GM12864 (cell line): ENCODE measurements at regions not wholly inside any gene's neighbourhood (a gene's known extent, or its start where the extent isn't known, plus 50 kb on each side); places are given as distances from the start of the nearest gene placed in this dataset.
"Not testable (repeated sequence)": the region's sequence is repeated elsewhere in the genome, so short reads cannot be mapped to it uniquely, and the experiment has no call there.

Experiments
- DNase-seq: peaks from one replicate; pipeline ENCODE4 v3.0.0-alpha.2; 2011; ENCODE audit warnings: low read depth
- H3K4me3 ChIP-seq: 2 replicates; pipeline ENCODE4 v1.5.1; 2011; ENCODE audit warnings: mild to moderate bottlenecking, low read depth, low read length, control low read depth
- TF ChIP-seq, protein P1 (sequence below): IDR thresholded peaks from 2 replicates; pipeline ENCODE4 v1.5.1; 2011; ENCODE audit warnings: low read depth, mild to moderate bottlenecking, moderate library complexity, low read length, control low read depth, inconsistent platforms; ENCODE audit errors: missing control alignments

DNA sequence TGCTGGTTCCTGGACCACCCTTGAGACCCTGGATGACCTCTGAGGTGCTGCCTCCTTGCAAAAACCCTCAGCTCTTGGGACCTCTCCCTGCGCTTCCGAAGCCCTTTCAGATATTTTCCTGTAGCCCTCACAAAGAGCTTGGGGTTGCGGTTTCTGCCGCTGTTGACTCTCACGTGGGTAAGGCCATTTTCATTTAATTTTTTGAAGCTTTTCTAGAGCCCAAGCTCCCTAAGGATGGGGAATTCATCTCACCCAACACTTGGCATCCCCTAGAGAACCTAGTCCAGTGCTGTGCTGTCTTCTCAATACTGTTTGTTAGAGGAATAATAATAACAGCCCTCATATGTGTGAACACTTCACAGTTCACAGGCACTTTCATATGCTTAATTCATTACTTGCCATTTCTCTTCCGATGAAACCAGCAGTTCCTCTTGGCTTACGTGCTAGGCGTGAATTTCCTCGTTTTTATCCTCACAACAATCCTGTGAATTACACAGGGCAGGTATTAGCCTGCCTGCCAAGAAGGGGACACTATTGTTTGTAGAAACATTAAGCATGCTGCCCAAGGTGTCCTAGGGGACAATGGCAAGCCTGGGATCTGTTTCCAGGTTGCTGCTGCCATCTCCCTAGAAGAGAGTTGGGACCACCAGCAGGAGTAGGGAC lies 71.6 kb upstream of the CTBP2 start:
- H3K4me3 ChIP-seq: no peak overlapping the region
- no peak for DNase-seq
- TF ChIP-seq, protein P1, sequence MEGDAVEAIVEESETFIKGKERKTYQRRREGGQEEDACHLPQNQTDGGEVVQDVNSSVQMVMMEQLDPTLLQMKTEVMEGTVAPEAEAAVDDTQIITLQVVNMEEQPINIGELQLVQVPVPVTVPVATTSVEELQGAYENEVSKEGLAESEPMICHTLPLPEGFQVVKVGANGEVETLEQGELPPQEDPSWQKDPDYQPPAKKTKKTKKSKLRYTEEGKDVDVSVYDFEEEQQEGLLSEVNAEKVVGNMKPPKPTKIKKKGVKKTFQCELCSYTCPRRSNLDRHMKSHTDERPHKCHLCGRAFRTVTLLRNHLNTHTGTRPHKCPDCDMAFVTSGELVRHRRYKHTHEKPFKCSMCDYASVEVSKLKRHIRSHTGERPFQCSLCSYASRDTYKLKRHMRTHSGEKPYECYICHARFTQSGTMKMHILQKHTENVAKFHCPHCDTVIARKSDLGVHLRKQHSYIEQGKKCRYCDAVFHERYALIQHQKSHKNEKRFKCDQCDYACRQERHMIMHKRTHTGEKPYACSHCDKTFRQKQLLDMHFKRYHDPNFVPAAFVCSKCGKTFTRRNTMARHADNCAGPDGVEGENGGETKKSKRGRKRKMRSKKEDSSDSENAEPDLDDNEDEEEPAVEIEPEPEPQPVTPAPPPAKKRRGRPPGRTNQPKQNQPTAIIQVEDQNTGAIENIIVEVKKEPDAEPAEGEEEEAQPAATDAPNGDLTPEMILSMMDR: no peak

DNA sequence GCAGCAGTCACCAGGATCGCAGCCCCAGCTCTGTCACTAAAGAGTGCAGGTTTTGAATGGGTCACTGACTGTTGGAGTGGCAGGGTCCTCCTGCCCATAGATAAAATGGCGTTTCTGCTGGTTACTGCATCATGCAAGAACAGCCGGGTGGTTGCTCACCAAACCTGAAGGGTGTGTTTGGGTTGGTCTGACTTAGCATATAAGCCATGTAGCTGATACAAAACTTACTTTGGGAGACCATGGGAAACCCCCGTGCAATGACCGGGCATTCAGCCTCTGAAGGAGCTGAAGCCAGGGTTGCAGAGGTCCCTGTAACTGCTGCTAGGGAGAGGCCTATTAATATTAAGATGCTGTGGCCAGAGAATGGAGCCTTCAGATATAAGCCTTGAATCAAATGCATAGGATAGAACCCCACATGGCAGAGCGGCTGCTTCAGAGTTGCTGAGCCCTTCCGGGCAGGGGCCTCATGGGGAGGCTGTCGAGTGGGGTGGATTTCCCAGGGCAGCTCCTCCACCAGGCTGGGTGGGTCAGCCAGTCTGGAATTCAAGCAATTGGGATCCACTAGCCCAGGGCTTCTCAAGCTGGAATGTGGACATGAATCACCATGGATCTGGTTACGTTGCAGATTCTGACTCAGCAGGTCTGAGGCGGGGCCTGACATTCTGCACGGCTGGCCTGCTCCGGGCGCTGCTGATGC lies 70.9 kb upstream of the CTBP2 start:
- DNase-seq: no peak

DNA sequence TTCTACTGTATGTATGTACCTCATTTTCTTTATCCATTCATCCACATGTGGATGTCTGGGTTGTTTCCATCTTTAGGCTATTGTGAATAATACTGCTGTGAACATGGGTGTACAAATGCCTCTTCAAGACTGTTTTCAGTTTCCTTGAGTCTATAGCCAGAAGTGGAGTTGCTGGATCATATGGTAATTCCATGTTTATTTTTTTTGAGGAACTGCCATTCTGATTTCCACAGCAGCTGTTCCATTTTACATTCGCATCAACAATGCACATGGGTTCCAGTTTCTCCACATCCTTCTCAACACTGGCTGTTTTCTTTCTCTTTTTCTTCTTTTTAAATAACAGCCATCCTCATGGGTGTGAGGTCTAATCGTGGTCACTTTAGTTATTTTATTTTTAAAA lies 69.9 kb upstream of the CTBP2 start:
- no peak for DNase-seq
- H3K4me3 ChIP-seq: no peak overlapping the region
- TF ChIP-seq, protein P1: no peak

More for the DNA sequence above, 70.9 kb upstream of the CTBP2 start:
- TF ChIP-seq, protein P1: no peak
- no peak overlapping the region for H3K4me3 ChIP-seq

DNA sequence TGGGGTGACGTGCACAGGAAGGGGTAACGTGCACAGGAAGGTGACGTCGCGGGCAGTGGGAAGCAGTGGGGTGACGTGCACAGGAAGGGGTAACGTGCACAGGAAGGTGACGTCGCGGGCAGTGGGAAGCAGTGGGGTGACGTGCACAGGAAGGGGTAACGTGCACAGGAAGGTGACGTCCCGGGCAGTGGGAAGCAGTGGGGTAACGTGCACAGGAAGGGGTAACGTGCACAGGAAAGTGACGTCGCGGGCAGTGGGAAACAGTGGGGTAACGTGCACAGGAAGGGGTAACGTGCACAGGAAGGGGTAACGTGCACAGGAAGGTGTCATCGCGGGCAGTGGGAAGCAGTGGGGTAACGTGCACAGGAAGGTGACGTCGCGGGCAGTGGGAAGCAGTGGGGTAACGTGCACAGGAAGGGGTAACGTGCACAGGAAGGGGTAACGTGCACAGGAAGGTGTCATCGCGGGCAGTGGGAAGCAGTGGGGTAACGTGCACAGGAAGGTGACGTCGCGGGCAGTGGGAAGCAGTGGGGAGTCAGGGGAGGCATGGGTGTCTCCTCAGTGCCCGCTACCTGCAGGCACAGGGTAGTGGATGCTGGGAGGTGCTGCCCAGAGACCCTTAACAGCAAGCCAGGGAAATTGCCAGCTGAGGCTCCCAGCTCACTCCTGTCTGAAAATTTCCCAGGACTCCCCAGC lies 68.0 kb upstream of the CTBP2 start:
- not testable (repeated sequence) for H3K4me3 ChIP-seq, DNase-seq

DNA sequence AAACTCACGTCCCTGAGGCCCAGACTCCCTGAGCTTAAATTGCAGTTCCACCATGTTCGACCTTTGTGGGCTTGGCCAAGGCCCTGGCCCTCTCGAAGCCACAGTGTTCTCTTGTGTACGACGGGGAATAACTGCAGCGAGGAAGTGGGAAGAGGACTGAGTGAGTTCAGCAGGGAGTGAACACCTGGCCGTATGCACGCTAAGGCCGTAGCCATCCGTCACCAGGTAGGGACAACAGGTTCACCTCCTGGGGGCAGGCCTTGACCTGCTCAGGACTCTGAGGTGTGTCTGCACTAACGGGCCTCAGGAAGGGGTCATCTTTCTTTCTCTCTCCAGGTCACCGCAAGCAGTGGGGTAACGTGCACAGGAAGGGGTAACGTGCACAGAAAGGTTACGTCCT lies 67.2 kb upstream of the CTBP2 start:
- no peak overlapping the region for H3K4me3 ChIP-seq
- TF ChIP-seq, protein P1: no peak
- DNase-seq: no peak

- TF ChIP-seq, protein P1: no peak
- no peak for DNase-seq
- no peak overlapping the region for H3K4me3 ChIP-seq
Measured at GRCh38 chr10:125226823-125227222, 66.5 kb upstream of the CTBP2 start.

DNA sequence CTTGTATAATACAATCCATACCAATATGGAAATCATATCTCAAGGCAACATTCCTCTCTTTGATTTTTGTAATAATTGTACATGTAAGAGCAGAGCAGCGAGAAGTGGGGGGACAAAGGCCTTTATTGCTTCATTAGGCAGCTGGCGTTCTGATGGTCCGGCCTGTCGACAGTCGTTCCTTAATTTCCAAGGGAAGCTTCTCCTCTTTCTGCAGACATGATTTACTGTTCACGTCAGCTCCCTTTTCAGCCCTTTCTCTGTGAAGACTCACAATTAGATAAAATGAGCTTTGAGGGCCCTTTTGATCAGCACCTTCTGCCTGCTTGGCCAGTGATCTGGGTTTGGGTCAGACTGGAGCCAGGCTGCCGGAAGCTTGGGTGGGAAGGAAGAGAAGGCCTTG lies 65.6 kb upstream of the CTBP2 start:
- H3K4me3 ChIP-seq: no peak overlapping the region
- TF ChIP-seq, protein P1: no peak
- no peak for DNase-seq
